ENCODE measurements at regions not wholly inside any gene's neighbourhood (a gene's known extent, or its start where the extent isn't known, plus 50 kb on each side); places are given as distances from the start of the nearest gene placed in this dataset.

DNA sequence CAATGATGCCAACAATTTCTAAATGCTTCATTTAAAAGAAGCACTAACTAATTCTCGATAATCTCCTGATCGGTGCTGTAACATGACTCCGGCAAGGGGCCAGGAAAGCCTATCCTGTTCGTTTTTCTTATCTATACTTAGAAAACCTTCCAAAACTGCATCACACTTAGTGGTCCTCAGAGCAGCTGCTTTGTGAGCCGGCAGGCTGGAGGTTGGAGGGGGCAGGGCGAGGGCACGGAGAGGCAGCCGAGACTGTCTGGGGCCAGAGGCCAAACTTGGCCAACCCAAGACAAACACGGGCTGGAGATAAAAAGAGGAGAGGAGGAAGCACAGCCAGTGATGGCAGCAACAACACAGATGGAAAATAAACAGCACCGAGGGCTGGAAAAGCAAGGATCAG, 455.7 kb downstream of the BCOR start:
- Histone ChIP-seq H3K4me1 (no peaks in the 10 kb centered on the region), H3K4me3 (no peak overlapping the region), H3K27me3 (peaks cover 0 to 78% of the 10 kb centered on the region in 2 donors), H3K9me3 (peaks cover 3 to 5% of the 10 kb centered on the region in 2 donors), H3K36me3 (no peaks in the 10 kb centered on the region), H3K27ac (no peak overlapping the region)
- no peak for DNase-seq (ENCODE audit: low spot score in 2 of 2)
- intact Hi-C loops (cut with DNase I; ENCODE audit: low total_unique reads) = loop anchor here (5.0 kb wide), 1 partner anchor 510 kb away; no protein-coding TSS in a partner anchor
- TF ChIP-seq POLR2AphosphoS5 (IDR thresholded peaks at IDR 0.05) = no peak

DNA sequence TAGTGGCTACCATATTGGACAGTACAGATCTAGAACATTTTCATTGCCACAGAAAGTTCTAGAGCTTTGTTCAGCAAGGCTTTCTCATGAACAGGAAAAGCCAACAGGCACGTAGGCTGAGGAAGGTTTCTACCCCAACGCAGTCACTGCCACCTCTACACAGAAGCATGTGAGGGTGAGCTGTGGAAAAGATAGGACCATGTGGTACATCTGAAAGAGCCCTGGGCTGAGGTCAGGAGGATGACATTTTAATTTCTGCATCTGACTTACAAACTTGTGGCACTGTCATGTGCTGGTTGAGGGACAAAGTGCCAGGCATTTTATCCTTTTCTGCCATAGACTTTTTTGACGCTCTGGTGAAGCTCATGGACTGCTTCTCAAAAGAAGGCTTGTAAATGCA, 454.2 kb downstream of the BCOR start:
- Histone ChIP-seq H3K9me3 (peaks cover 3 to 5% of the 10 kb centered on the region in 2 donors), H3K36me3 (no peaks in the 10 kb centered on the region), H3K27ac (no peak overlapping the region), H3K4me1 (no peaks in the 10 kb centered on the region), H3K27me3 (peaks cover 0 to 78% of the 10 kb centered on the region in 2 donors), H3K4me3 (no peak overlapping the region)
- TF ChIP-seq POLR2AphosphoS5 (IDR thresholded peaks at IDR 0.05) = no peak
- no peak for TF ChIP-seq POLR2A (IDR thresholded peaks at IDR 0.05)
- intact Hi-C loops (cut with DNase I; ENCODE audit: low total_unique reads) = loop anchor here (5.0 kb wide), 1 partner anchor 511 kb away; no protein-coding TSS in a partner anchor
- DNase-seq (ENCODE audit: low spot score in 2 of 2) = no peak

GRCh38 chrX:39645178-39645895, 452.4 kb downstream of the BCOR start:
- no peak for DNase-seq (ENCODE audit: low spot score in 2 of 2)
- Histone ChIP-seq H3K27ac (peak overlapping the region in 1 of 2 donors; percentile 58), H3K9me3 (peaks cover 3 to 5% of the 10 kb centered on the region in 2 donors), H3K27me3 (peaks cover 0 to 76% of the 10 kb centered on the region in 2 donors), H3K4me3 (no peak overlapping the region), H3K36me3 (no peaks in the 10 kb centered on the region), H3K4me1 (no peaks in the 10 kb centered on the region)
- TF ChIP-seq POLR2AphosphoS5 (IDR thresholded peaks at IDR 0.05) (peak in 2 of 3 donors; percentile 21 to 49), POLR2A (IDR thresholded peaks at IDR 0.05) (no peak)
- TF ChIP-seq, protein P1, sequence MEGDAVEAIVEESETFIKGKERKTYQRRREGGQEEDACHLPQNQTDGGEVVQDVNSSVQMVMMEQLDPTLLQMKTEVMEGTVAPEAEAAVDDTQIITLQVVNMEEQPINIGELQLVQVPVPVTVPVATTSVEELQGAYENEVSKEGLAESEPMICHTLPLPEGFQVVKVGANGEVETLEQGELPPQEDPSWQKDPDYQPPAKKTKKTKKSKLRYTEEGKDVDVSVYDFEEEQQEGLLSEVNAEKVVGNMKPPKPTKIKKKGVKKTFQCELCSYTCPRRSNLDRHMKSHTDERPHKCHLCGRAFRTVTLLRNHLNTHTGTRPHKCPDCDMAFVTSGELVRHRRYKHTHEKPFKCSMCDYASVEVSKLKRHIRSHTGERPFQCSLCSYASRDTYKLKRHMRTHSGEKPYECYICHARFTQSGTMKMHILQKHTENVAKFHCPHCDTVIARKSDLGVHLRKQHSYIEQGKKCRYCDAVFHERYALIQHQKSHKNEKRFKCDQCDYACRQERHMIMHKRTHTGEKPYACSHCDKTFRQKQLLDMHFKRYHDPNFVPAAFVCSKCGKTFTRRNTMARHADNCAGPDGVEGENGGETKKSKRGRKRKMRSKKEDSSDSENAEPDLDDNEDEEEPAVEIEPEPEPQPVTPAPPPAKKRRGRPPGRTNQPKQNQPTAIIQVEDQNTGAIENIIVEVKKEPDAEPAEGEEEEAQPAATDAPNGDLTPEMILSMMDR (IDR thresholded peaks at IDR 0.05) = no peak
- intact Hi-C loops (cut with DNase I; ENCODE audit: low total_unique reads) = no loop called here

DNA sequence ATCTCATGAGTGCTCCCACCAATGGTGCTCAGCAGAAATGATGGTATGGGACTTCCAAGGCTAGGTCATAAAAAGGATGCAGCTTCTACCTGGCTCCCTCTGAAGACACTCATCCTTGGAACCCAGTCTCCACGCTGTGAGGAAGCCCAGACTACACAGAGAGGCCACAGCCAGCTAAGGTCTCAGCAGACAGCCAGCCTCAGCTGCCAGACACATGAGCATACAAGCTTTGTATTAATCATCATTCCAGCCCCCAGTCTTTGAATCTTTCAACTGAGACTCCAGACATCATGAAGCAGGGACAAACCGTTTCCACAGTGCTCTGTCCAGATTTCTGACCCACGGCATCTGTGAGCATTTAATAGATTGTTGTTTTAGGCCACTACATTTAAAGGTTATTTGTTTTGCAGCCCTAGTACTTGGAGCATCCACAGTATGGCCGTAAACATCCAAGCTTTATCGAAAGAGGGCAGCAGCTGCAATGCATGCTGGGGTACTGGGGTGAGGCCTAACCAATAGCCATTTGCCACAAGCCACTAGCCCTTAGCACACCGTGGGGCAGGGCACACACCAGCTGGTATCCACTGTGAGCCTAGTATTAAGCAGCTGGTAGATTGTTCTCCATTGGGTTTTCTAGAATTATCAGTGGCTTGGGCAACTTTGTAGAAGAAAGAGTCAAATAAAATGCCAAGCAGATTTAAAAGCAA, 449.1 kb downstream of the BCOR start:
- no peak for TF ChIP-seq POLR2A (IDR thresholded peaks at IDR 0.05)
- no peak for TF ChIP-seq POLR2AphosphoS5 (IDR thresholded peaks at IDR 0.05)
- TF ChIP-seq, protein P1 (IDR thresholded peaks at IDR 0.05) = no peak
- H3K27ac ChIP-seq = no peak overlapping the region
- peaks cover 0 to 78% of the 10 kb centered on the region in 2 donors for H3K27me3 ChIP-seq
- peaks cover 3 to 5% of the 10 kb centered on the region in 2 donors for H3K9me3 ChIP-seq
- no peaks in the 10 kb centered on the region for H3K36me3 ChIP-seq
- no peaks in the 10 kb centered on the region for H3K4me1 ChIP-seq
- no peak overlapping the region for H3K4me3 ChIP-seq
- DNase-seq (ENCODE audit: low spot score in 2 of 2) = no peak
- intact Hi-C loops (cut with DNase I; ENCODE audit: low total_unique reads) = no loop called here

- TF ChIP-seq POLR2A (IDR thresholded peaks at IDR 0.05) = no peak
- TF ChIP-seq POLR2AphosphoS5 (IDR thresholded peaks at IDR 0.05) = no peak
- TF ChIP-seq, protein P1 (IDR thresholded peaks at IDR 0.05) = no peak
- Histone ChIP-seq H3K36me3 (no peaks in the 10 kb centered on the region), H3K9me3 (peaks cover 3 to 5% of the 10 kb centered on the region in 2 donors), H3K4me1 (no peaks in the 10 kb centered on the region), H3K4me3 (no peak overlapping the region), H3K27me3 (peaks cover 0 to 83% of the 10 kb centered on the region in 2 donors), H3K27ac (no peak overlapping the region)
- DNase-seq (ENCODE audit: low spot score in 2 of 2) = no peak
- intact Hi-C loops (cut with DNase I; ENCODE audit: low total_unique reads) = no loop called here
Observed at GRCh38 chrX:39650768-39651347, 446.9 kb downstream of the BCOR start.
